ENCODE measurements at regions not wholly inside any gene's neighbourhood (a gene's known extent, or its start where the extent isn't known, plus 50 kb on each side); places are given as distances from the start of the nearest gene placed in this dataset.
"Not testable (repeated sequence)": the region's sequence is repeated elsewhere in the genome, so short reads cannot be mapped to it uniquely, and the experiment has no call there.

- peaks cover 3 to 9% of the 10 kb centered on the region in 2 donors for H3K9me3 ChIP-seq (ENCODE audit: control insufficient read depth in 2 of 2, low read length in 2 of 2)
- H3K9ac ChIP-seq (ENCODE audit: low read length in 2 of 2), result no peak overlapping the region
- no peaks in the 10 kb centered on the region for H3K4me1 ChIP-seq (ENCODE audit: control insufficient read depth, insufficient read depth, low read length)
- H3K4me3 ChIP-seq (ENCODE audit: low read length in 2 of 2), result no peak overlapping the region
- H3K27me3 ChIP-seq (ENCODE audit: control insufficient read depth in 1 of 2, insufficient read depth in 2 of 2, low read length in 2 of 2), result peaks cover 3 to 4% of the 10 kb centered on the region in 2 donors
- no peak overlapping the region for H3K27ac ChIP-seq (ENCODE audit: low read length)
- no peaks in the 10 kb centered on the region for H3K36me3 ChIP-seq (ENCODE audit: control insufficient read depth in 2 of 2, insufficient read depth in 2 of 2, low read length in 2 of 2)
Measured at GRCh38 chr22:49514641-49515040, 313.0 kb downstream of the BRD1 start.

DNA sequence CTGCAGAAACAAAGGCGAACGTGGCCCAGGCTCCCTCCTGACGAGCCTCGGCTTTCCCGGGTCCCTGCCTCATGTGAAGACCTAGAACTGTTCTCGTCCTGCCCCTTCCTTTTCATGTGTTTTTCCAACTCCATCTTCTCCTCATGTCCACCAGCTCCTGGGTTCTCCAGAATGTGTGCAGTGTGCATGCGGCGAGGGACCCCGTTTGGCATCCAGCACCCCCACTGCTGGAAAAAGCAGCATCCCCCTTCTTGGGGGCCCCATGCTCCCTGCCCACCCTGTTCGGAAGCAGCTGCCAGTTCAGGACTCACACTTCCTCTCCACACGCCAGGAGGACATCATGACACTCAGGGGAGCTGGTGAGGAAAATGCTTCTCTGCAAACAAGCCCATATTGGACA lies 313.5 kb downstream of the BRD1 start:
- Histone ChIP-seq H3K4me1 (ENCODE audit: control insufficient read depth, insufficient read depth, low read length) (no peaks in the 10 kb centered on the region), H3K36me3 (ENCODE audit: control insufficient read depth in 2 of 2, insufficient read depth in 2 of 2, low read length in 2 of 2) (no peaks in the 10 kb centered on the region), H3K9me3 (ENCODE audit: control insufficient read depth in 2 of 2, low read length in 2 of 2) (peaks cover 3 to 9% of the 10 kb centered on the region in 2 donors), H3K4me3 (ENCODE audit: low read length in 2 of 2) (no peak overlapping the region), H3K27me3 (ENCODE audit: control insufficient read depth in 1 of 2, insufficient read depth in 2 of 2, low read length in 2 of 2) (peaks cover 3 to 4% of the 10 kb centered on the region in 2 donors), H3K27ac (ENCODE audit: low read length) (no peak overlapping the region), H3K9ac (ENCODE audit: low read length in 2 of 2) (no peak overlapping the region)

- no peaks in the 10 kb centered on the region for H3K36me3 ChIP-seq (ENCODE audit: control insufficient read depth in 2 of 2, insufficient read depth in 2 of 2, low read length in 2 of 2)
- no peak overlapping the region for H3K27ac ChIP-seq (ENCODE audit: low read length)
- H3K9ac ChIP-seq (ENCODE audit: low read length in 2 of 2), result no peak overlapping the region
- no peaks in the 10 kb centered on the region for H3K4me1 ChIP-seq (ENCODE audit: control insufficient read depth, insufficient read depth, low read length)
- peaks cover 3 to 4% of the 10 kb centered on the region in 2 donors for H3K27me3 ChIP-seq (ENCODE audit: control insufficient read depth in 1 of 2, insufficient read depth in 2 of 2, low read length in 2 of 2)
- peaks cover 3 to 9% of the 10 kb centered on the region in 2 donors for H3K9me3 ChIP-seq (ENCODE audit: control insufficient read depth in 2 of 2, low read length in 2 of 2)
- H3K4me3 ChIP-seq (ENCODE audit: low read length in 2 of 2), result no peak overlapping the region
Measured at GRCh38 chr22:49513358-49513851, 314.3 kb downstream of the BRD1 start.

DNA sequence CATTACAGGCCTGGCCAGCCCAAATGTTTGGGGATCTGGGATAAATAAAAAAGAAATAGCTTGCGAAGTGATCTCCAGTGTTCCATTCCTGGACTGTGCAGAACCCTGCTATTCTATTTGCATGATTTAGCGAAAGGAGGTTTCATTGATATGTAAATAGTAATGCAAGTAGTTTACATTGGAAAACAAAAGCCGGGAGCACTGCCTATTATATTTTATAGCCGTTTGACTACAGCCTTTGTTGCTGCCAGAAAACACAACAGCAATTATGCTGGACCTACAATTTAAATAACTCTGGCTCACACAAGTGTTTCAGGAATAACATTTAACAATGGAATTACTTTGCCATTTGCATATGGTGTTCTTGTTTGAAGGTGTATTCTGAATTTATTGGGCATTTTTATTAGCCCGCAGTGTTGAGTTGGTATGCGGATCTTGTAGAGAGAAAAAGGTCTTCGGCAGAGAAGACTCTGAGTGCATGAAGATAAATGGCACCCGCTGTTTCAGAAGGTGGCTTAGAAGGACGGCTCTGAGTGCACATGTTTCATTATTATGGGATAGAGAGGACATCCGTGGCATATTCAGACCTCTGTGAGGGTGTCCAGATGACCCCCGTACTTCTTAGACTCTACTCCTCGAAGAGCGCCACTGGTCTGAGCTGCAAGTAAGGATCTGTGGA lies 315.0 kb downstream of the BRD1 start:
- H3K27me3 ChIP-seq (ENCODE audit: control insufficient read depth in 1 of 2, insufficient read depth in 2 of 2, low read length in 2 of 2), result peaks cover 3 to 4% of the 10 kb centered on the region in 2 donors
- H3K9me3 ChIP-seq (ENCODE audit: control insufficient read depth in 2 of 2, low read length in 2 of 2), result peaks cover 3 to 9% of the 10 kb centered on the region in 2 donors
- H3K27ac ChIP-seq (ENCODE audit: low read length), result no peak overlapping the region
- no peaks in the 10 kb centered on the region for H3K4me1 ChIP-seq (ENCODE audit: control insufficient read depth, insufficient read depth, low read length)
- no peaks in the 10 kb centered on the region for H3K36me3 ChIP-seq (ENCODE audit: control insufficient read depth in 2 of 2, insufficient read depth in 2 of 2, low read length in 2 of 2)
- H3K9ac ChIP-seq (ENCODE audit: low read length in 2 of 2), result no peak overlapping the region
- no peak overlapping the region for H3K4me3 ChIP-seq (ENCODE audit: low read length in 2 of 2)

DNA sequence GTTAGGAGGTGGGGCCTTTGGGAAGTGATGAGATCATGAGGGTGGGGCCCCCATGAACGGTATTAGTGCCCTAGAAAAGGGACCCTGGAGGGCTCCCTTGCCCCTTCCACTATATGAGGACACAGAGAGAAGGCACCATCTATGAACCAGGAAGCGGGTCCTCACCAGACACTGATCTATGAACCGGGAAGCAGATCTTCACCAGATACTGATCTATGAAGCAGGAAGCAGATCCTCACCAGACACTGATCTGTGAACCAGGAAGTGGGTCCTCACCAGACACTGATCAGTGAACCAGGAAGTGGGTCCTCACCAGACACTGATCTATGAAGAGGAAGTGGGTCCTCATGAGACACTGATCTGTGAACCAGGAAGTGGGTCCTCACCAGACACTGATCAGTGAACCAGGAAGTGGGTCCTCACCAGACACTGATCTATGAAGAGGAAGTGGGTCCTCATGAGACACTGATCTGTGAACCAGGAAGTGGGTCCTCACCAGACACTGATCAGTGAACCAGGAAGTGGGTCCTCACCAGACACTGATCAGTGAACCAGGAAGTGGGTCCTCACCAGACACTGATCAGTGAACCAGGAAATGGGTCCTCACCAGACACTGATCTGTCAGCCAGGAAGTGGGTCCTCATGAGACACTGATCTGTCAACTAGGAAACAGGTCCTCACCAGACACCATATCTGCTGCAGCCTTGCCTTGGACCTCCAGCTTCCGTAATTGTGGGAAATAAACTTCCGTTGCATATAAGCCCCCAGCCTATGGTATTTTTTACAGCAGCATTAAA lies 316.1 kb downstream of the BRD1 start:
- H3K36me3 ChIP-seq (ENCODE audit: control insufficient read depth in 2 of 2, insufficient read depth in 2 of 2, low read length in 2 of 2); H3K4me1 ChIP-seq (ENCODE audit: control insufficient read depth, insufficient read depth, low read length); H3K27ac ChIP-seq (ENCODE audit: low read length); H3K27me3 ChIP-seq (ENCODE audit: control insufficient read depth in 1 of 2, insufficient read depth in 2 of 2, low read length in 2 of 2); H3K9me3 ChIP-seq (ENCODE audit: control insufficient read depth in 2 of 2, low read length in 2 of 2); H3K4me3 ChIP-seq (ENCODE audit: low read length in 2 of 2); H3K9ac ChIP-seq (ENCODE audit: low read length in 2 of 2): not testable (repeated sequence)

DNA sequence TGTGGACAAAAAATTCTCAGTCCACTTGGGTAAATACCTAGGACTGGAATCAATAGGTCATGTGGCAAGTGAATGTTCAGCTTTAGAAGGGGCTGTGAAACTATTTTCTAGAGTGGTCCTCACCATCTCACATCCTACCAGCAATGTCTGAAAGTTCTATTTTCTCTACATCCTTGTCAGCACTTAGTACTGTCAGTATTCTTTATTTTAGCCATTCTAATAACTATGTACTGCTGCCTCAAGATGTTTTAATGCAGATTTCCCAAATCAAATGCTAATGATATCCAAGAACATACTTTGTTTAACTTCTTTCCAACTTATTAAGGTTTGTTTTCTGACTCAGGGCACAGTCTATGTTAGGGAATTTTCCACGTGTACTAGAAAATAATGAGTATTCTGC lies 317.0 kb downstream of the BRD1 start:
- Histone ChIP-seq H3K4me1 (ENCODE audit: control insufficient read depth, insufficient read depth, low read length) (no peaks in the 10 kb centered on the region), H3K9me3 (ENCODE audit: control insufficient read depth in 2 of 2, low read length in 2 of 2) (peaks cover 3 to 9% of the 10 kb centered on the region in 2 donors), H3K4me3 (ENCODE audit: low read length in 2 of 2) (no peak overlapping the region), H3K27ac (ENCODE audit: low read length) (no peak overlapping the region), H3K9ac (ENCODE audit: low read length in 2 of 2) (no peak overlapping the region), H3K27me3 (ENCODE audit: control insufficient read depth in 1 of 2, insufficient read depth in 2 of 2, low read length in 2 of 2) (peaks cover 0 to 4% of the 10 kb centered on the region in 2 donors), H3K36me3 (ENCODE audit: control insufficient read depth in 2 of 2, insufficient read depth in 2 of 2, low read length in 2 of 2) (no peaks in the 10 kb centered on the region)

DNA sequence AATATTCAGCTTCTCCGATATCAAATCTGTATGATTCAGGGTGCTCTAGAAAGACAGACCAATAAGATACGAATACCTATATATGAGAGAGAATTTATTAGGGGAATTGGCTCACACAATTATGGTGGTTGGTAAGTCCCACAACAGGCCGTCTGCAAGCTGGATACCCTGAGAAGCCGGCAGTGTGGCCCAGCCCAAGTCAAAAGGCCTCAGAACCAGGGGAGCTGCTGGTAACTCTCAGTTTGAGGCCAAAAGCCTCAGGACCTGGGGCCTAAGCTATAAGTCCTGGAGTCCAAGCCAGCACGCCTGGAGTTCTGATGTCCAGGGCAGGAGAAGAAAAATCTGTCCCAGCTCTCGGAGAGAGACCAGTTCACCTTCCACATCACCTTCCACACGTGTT lies 318.7 kb downstream of the BRD1 start:
- Histone ChIP-seq H3K9ac (ENCODE audit: low read length in 2 of 2) (no peak overlapping the region), H3K27me3 (ENCODE audit: control insufficient read depth in 1 of 2, insufficient read depth in 2 of 2, low read length in 2 of 2) (peaks cover 0 to 2% of the 10 kb centered on the region in 2 donors), H3K36me3 (ENCODE audit: control insufficient read depth in 2 of 2, insufficient read depth in 2 of 2, low read length in 2 of 2) (no peaks in the 10 kb centered on the region), H3K27ac (ENCODE audit: low read length) (no peak overlapping the region), H3K4me1 (ENCODE audit: control insufficient read depth, insufficient read depth, low read length) (no peaks in the 10 kb centered on the region), H3K9me3 (ENCODE audit: control insufficient read depth in 2 of 2, low read length in 2 of 2) (peaks cover 3 to 9% of the 10 kb centered on the region in 2 donors), H3K4me3 (ENCODE audit: low read length in 2 of 2) (no peak overlapping the region)

GRCh38 chr22:49508561-49508960 lies 319.1 kb downstream of the BRD1 start:
- no peak overlapping the region for H3K9ac ChIP-seq (ENCODE audit: low read length in 2 of 2)
- H3K9me3 ChIP-seq (ENCODE audit: control insufficient read depth in 2 of 2, low read length in 2 of 2), result peaks cover 3 to 9% of the 10 kb centered on the region in 2 donors
- H3K4me1 ChIP-seq (ENCODE audit: control insufficient read depth, insufficient read depth, low read length), result no peaks in the 10 kb centered on the region
- H3K4me3 ChIP-seq (ENCODE audit: low read length in 2 of 2), result no peak overlapping the region
- no peaks in the 10 kb centered on the region for H3K36me3 ChIP-seq (ENCODE audit: control insufficient read depth in 2 of 2, insufficient read depth in 2 of 2, low read length in 2 of 2)
- no peak overlapping the region for H3K27ac ChIP-seq (ENCODE audit: low read length)
- no peaks in the 10 kb centered on the region for H3K27me3 ChIP-seq (ENCODE audit: control insufficient read depth in 1 of 2, insufficient read depth in 2 of 2, low read length in 2 of 2)

DNA sequence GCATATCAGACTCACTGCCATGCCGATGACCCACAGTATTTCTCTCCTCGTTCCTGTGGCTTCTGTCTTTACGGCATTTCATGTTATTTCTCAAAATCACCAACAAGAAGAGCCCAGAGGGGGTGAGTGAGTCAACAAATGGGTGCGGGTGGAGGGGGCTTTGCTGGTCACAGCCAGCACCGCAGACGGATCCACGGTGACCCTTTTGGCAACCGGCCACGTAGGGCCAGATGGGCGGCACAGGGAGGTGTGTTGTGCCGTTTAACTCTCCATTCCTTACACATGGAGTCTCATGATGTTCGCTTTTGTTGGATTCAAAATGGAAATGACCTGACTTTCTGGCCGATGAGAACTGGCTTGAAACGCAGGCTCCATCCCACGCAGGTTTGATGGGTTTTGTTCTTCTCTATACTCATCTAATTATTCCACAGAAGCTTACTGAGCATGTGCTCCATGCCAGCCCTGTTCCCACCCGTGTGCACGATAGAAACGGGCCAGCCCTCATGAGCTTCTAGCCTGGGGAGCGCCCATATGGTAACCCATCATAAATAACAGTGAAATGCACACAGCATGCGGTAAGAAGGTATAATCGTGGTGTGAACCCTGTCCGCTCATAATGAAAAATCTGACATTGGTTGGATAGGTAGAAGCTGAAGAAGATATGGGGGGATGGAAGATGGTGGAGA lies 319.9 kb downstream of the BRD1 start:
- Histone ChIP-seq H3K9me3 (ENCODE audit: control insufficient read depth in 2 of 2, low read length in 2 of 2) (peaks cover 3 to 6% of the 10 kb centered on the region in 2 donors), H3K4me3 (ENCODE audit: low read length in 2 of 2) (no peak overlapping the region), H3K27ac (ENCODE audit: low read length) (no peak overlapping the region), H3K36me3 (ENCODE audit: control insufficient read depth in 2 of 2, insufficient read depth in 2 of 2, low read length in 2 of 2) (no peaks in the 10 kb centered on the region), H3K4me1 (ENCODE audit: control insufficient read depth, insufficient read depth, low read length) (no peaks in the 10 kb centered on the region), H3K27me3 (ENCODE audit: control insufficient read depth in 1 of 2, insufficient read depth in 2 of 2, low read length in 2 of 2) (no peaks in the 10 kb centered on the region), H3K9ac (ENCODE audit: low read length in 2 of 2) (no peak overlapping the region)

DNA sequence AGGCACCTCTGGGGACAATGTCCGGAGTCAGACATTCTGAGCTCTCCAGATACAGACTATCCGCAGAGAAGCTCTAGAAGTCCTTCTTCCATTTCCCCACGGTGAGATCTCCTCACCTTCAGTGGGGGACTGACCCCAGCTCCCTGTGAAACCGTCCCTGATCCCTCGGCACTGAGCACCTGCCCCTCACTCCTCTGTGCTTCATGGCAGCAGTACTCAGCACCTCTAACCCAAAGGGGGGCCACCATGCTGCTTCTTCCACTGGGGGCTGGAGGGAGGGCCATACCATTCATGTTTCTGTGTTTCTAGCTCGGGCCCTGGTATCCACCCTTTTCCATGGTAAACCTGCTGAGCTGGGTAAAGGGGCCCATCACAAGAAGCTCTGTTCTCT lies 321.7 kb downstream of the BRD1 start:
- no peak overlapping the region for H3K9ac ChIP-seq (ENCODE audit: low read length in 2 of 2)
- no peaks in the 10 kb centered on the region for H3K27me3 ChIP-seq (ENCODE audit: control insufficient read depth in 1 of 2, insufficient read depth in 2 of 2, low read length in 2 of 2)
- H3K4me3 ChIP-seq (ENCODE audit: low read length in 2 of 2), result no peak overlapping the region
- H3K4me1 ChIP-seq (ENCODE audit: control insufficient read depth, insufficient read depth, low read length), result no peaks in the 10 kb centered on the region
- H3K9me3 ChIP-seq (ENCODE audit: control insufficient read depth in 2 of 2, low read length in 2 of 2), result peaks cover 0 to 2% of the 10 kb centered on the region in 2 donors
- H3K27ac ChIP-seq (ENCODE audit: low read length), result no peak overlapping the region
- no peaks in the 10 kb centered on the region for H3K36me3 ChIP-seq (ENCODE audit: control insufficient read depth in 2 of 2, insufficient read depth in 2 of 2, low read length in 2 of 2)

All from stomach smooth muscle (tissue), 2 donors.